ENCODE measurements at regions not wholly inside any gene's neighbourhood (a gene's known extent, or its start where the extent isn't known, plus 50 kb on each side); places are given as distances from the start of the nearest gene placed in this dataset.

DNA sequence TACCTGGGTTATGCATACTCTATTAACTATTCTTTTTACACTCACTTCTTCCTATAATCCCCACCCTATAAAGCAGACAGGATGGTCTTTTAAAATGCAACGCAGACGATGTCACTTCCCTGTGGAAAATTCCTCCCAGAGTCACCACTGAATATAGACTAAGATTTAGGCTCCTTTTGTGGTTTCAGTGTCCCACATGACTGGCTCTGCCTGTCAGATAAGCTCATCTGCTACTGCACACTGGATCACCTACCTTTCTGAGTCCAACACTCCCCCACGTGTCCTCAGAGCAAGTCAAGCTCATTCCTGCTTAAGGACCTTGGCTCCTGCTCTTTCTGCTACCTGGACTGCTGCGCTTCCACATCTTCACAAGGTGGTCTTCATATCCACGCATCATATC, 73.0 kb upstream of the SIPA1L2 start:
- TF ChIP-seq, protein P1, sequence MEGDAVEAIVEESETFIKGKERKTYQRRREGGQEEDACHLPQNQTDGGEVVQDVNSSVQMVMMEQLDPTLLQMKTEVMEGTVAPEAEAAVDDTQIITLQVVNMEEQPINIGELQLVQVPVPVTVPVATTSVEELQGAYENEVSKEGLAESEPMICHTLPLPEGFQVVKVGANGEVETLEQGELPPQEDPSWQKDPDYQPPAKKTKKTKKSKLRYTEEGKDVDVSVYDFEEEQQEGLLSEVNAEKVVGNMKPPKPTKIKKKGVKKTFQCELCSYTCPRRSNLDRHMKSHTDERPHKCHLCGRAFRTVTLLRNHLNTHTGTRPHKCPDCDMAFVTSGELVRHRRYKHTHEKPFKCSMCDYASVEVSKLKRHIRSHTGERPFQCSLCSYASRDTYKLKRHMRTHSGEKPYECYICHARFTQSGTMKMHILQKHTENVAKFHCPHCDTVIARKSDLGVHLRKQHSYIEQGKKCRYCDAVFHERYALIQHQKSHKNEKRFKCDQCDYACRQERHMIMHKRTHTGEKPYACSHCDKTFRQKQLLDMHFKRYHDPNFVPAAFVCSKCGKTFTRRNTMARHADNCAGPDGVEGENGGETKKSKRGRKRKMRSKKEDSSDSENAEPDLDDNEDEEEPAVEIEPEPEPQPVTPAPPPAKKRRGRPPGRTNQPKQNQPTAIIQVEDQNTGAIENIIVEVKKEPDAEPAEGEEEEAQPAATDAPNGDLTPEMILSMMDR (conservative IDR thresholded peaks at IDR 0.05; ENCODE audit: low read depth, low read length): no peak
- no peak for TF ChIP-seq EZH2phosphoT487 (IDR thresholded peaks at IDR 0.05; ENCODE audit: borderline replicate concordance, low read length)
